MCF 10A (cell line): ENCODE measurements at regions not wholly inside any gene's neighbourhood (a gene's known extent, or its start where the extent isn't known, plus 50 kb on each side); places are given as distances from the start of the nearest gene placed in this dataset.

Experiments
- BruUV-seq: library from RNA; stranded (reverse); fragments of 400-500 nt; replicated peaks from 2 replicates; lab custom pipeline; 2021; lab: Mats Ljungman, UMichigan
- CTCF ChIA-PET: fragments of 300-600 bp; sonication (Branson Sonifier 250); formaldehyde crosslinking; extraction: SDS; loops from one replicate; lab custom pipeline; 2021; ENCODE audit warnings: antibody characterized with exemption, inconsistent platforms; lab: Yijun Ruan, JAX
- POLR2A ChIA-PET: fragments of 300-600, 350-650 bp; sonication (Branson Sonifier 250); formaldehyde crosslinking; extraction: SDS; loops from one replicate; lab custom pipeline; 2020; ENCODE audit warnings: antibody characterized with exemption, inconsistent platforms; lab: Yijun Ruan, JAX
- DNase-seq: peaks from one replicate; pipeline ENCODE4 v3.0.0-alpha.2; 2018; ENCODE audit not compliant: unreplicated experiment
- H3K27ac Mint-ChIP-seq: one replicate; pipeline ENCODE4 v1.8.0; 2022; ENCODE audit warnings: mild to moderate bottlenecking, low read depth, mixed read lengths; ENCODE audit not compliant: unreplicated experiment
- H3K27me3 Mint-ChIP-seq: one replicate; pipeline ENCODE4 v1.8.0; 2022; ENCODE audit warnings: mixed read lengths; ENCODE audit not compliant: insufficient read depth, unreplicated experiment
- H3K36me3 Mint-ChIP-seq: one replicate; pipeline ENCODE4 v1.8.0; 2022; ENCODE audit warnings: mild to moderate bottlenecking, moderate library complexity, mixed read lengths; ENCODE audit not compliant: insufficient read depth, unreplicated experiment
- H3K4me1 Mint-ChIP-seq: one replicate; pipeline ENCODE4 v1.8.0; 2022; ENCODE audit warnings: mixed read lengths; ENCODE audit not compliant: insufficient read depth, unreplicated experiment
- H3K4me3 Mint-ChIP-seq: one replicate; pipeline ENCODE4 v1.8.0; 2022; ENCODE audit warnings: mild to moderate bottlenecking, moderate library complexity, mixed read lengths; ENCODE audit not compliant: unreplicated experiment
- H3K9me3 Mint-ChIP-seq: one replicate; pipeline ENCODE4 v1.8.0; 2022; ENCODE audit warnings: mixed read lengths; ENCODE audit not compliant: unreplicated experiment
- intact Hi-C: fragments of 100-400 bp; cut with micrococcal nuclease; formaldehyde crosslinking; loops from 2 replicates; pipeline ENCODE4 v1.14.1; 2022
- TF ChIP-seq, protein P1 (sequence below): fragments of 200-600 bp; IDR thresholded peaks from one replicate; pipeline ENCODE4 v1.8.0; 2022; ENCODE audit warnings: antibody characterized with exemption, mild to moderate bottlenecking; ENCODE audit not compliant: unreplicated experiment

DNA sequence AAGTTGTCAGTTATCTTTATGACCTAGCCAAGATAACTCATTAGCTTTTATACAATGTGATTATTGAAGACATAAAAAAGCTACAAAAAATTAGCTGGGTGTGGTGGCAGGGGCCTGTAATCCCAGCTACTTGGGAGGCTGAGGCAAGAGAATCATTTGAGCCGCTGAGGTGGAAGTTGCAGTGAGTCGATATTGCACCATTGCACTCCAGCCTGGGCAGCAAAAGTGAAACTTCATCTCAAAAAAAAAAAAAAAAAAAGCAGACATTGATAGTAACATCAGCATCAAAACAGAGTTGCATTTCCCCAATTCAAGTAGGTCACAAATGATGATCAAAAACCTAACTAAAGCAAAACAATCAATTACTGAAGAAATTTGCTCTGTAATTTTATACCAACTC is 191.4 kb downstream of the PTGER3 start:
- H3K4me3 Mint-ChIP-seq: no peak overlapping the region
- H3K9me3 Mint-ChIP-seq: peaks cover 4% of the 10 kb centered on the region
- POLR2A ChIA-PET: interaction anchor here (0.8 kb wide), 1 partner anchor 16 kb away, joined by 3 read pairs; no protein-coding TSS in a partner anchor
- no peaks in the 10 kb centered on the region for H3K4me1 Mint-ChIP-seq
- no TSS peak for BruUV-seq
- no peak for DNase-seq
- H3K27me3 Mint-ChIP-seq: no peaks in the 10 kb centered on the region
- TF ChIP-seq, protein P1, sequence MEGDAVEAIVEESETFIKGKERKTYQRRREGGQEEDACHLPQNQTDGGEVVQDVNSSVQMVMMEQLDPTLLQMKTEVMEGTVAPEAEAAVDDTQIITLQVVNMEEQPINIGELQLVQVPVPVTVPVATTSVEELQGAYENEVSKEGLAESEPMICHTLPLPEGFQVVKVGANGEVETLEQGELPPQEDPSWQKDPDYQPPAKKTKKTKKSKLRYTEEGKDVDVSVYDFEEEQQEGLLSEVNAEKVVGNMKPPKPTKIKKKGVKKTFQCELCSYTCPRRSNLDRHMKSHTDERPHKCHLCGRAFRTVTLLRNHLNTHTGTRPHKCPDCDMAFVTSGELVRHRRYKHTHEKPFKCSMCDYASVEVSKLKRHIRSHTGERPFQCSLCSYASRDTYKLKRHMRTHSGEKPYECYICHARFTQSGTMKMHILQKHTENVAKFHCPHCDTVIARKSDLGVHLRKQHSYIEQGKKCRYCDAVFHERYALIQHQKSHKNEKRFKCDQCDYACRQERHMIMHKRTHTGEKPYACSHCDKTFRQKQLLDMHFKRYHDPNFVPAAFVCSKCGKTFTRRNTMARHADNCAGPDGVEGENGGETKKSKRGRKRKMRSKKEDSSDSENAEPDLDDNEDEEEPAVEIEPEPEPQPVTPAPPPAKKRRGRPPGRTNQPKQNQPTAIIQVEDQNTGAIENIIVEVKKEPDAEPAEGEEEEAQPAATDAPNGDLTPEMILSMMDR: no peak
- no peak overlapping the region for H3K27ac Mint-ChIP-seq
- intact Hi-C loops: no loop called here
- H3K36me3 Mint-ChIP-seq: no peaks in the 10 kb centered on the region
- CTCF ChIA-PET: no interaction called here

DNA sequence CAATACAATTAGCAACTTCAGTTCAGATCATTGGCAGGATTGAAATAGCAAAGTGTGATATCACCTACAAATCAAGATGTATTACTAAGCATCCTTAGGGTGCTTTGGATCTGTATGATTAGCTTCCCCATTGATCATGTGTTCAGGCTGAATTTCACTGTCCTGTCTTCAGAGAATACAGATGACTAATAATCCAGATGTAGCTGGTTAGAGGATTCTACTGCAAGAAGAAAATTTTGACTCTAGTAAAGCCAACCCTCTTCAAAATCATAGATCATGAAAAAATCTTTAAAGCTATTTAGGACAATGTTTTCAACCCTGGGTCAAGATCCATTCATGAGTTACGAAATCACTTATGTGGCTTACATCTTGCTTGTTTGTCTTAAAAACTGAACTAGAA is 184.4 kb downstream of the PTGER3 start:
- H3K9me3 Mint-ChIP-seq: no peaks in the 10 kb centered on the region
- peaks cover 29% of the 10 kb centered on the region for H3K27me3 Mint-ChIP-seq
- BruUV-seq: no TSS peak
- TF ChIP-seq, protein P1: no peak
- POLR2A ChIA-PET: interaction anchor here (0.6 kb wide), 1 partner anchor 759 kb away, joined by 4 read pairs; no protein-coding TSS in a partner anchor
- CTCF ChIA-PET: no interaction called here
- no peak overlapping the region for H3K4me3 Mint-ChIP-seq
- intact Hi-C loops: no loop called here
- H3K36me3 Mint-ChIP-seq: no peaks in the 10 kb centered on the region
- no peak for DNase-seq
- no peaks in the 10 kb centered on the region for H3K4me1 Mint-ChIP-seq
- no peak overlapping the region for H3K27ac Mint-ChIP-seq

DNA sequence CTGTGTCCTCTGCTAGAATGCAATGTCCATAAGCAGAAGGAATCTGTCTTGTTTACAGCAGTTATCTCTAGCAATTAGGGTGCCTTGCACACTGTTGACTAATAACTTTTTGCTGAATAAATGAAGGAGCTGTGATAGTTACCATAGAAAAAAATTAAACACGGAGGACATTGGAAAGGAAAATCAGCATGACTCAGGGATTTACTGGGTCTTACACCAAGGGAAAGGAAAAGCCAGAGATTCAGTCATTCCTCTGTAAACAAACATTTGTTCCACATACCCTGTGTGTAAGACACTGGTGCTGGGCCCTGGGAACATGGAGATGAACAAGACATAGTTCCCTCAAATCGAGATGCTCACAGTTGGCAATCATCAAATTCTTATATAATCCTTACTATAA is 183.3 kb downstream of the PTGER3 start:
- Mint-ChIP-seq H3K36me3 (no peaks in the 10 kb centered on the region), H3K4me1 (no peaks in the 10 kb centered on the region), H3K27ac (no peak overlapping the region), H3K27me3 (peaks cover 29% of the 10 kb centered on the region), H3K9me3 (no peaks in the 10 kb centered on the region), H3K4me3 (no peak overlapping the region)
- CTCF ChIA-PET: no interaction called here
- TF ChIP-seq, protein P1: no peak
- intact Hi-C loops: no loop called here
- BruUV-seq: no TSS peak
- POLR2A ChIA-PET: no interaction called here
- no peak for DNase-seq

DNA sequence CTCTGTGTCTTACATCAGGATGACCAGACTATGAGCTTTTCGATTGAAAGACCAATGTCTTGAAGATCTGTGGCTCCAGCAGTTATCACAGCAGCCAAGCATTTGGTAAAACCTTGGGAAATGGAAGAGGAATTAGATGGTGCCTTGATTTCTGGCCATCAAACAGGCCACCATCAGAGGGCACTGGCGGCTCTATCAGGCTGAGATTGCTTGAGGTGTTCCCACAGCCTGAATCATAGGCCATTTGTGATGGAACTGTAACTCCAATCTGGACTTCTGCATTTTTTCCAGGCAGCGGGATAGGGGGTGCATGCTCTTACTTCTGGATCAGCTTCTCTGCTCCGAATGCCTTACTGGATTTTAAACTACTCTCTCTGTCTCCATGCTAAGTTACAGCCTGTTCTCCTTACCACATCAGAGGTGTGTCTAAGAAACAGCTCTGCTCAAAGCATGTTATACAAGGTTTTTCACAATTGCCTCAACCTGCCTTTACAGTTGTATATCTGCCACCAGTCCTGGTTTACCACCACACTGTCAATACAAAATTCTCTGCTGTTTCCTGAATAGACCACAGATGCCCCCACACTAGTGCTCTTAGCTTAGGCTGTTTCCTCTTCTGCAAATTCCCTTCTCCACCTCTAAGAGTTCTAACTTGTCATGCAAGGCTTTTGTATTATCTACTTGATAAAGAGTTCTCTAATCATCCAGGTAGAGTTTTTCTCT is 180.9 kb downstream of the PTGER3 start:
- no peaks in the 10 kb centered on the region for H3K9me3 Mint-ChIP-seq
- POLR2A ChIA-PET: no interaction called here
- CTCF ChIA-PET: no interaction called here
- intact Hi-C loops: no loop called here
- H3K27ac Mint-ChIP-seq: no peak overlapping the region
- no TSS peak for BruUV-seq
- no peaks in the 10 kb centered on the region for H3K4me1 Mint-ChIP-seq
- DNase-seq: peak; percentile 19
- TF ChIP-seq, protein P1: no peak
- no peak overlapping the region for H3K4me3 Mint-ChIP-seq
- H3K27me3 Mint-ChIP-seq: peaks cover 29% of the 10 kb centered on the region
- no peaks in the 10 kb centered on the region for H3K36me3 Mint-ChIP-seq
